ENCODE measurements at regions not wholly inside any gene's neighbourhood (a gene's known extent, or its start where the extent isn't known, plus 50 kb on each side); places are given as distances from the start of the nearest gene placed in this dataset.

DNA sequence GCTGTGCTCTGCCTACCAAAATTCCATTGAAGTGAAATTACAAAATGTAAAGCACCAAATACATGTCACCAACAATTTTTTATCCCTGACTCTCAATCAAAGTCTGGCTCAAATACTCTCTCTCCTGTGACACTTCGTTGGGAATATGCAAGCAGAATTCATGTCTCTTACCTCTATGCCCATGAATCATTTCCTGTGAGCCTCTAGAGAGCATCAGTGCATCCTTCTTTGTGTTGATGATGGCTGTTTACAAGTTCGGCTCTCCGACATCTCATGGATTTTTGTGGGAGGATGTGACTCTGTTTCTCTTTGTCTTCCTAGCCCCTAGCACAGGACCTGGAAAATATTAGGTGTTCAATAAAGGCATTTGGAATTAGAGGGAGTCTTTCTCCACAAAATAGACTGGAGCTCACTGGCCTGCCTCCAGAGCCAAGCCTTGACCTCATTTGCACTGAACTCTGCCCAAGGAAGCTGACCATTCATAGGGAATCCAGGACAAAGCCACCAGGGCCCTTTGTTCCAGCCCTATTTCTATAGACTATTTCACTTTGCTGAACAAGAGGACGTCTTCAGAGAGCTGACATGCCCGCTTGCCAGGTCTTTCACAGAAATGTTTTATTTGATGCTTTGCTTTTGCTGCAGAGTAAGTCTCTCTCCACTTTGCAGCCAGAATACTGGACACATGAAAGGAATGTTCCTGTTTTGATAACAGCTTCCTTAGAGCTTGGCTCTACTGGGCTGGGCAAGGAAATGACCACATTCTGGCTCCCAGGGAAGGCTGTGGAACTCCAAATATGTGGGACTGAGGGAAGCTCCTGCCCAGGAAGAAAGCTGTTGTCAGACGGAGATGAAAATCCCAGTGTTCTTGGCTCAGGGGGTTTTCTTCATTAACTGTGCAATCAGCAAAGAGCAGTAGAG lies 194.5 kb upstream of the CDYL start:
- peak in 5 of 42 donors; percentile 18 to 65 (median 30) for DNase-seq
- intact Hi-C loops (cut with DNase I), result no loop called here

DNA sequence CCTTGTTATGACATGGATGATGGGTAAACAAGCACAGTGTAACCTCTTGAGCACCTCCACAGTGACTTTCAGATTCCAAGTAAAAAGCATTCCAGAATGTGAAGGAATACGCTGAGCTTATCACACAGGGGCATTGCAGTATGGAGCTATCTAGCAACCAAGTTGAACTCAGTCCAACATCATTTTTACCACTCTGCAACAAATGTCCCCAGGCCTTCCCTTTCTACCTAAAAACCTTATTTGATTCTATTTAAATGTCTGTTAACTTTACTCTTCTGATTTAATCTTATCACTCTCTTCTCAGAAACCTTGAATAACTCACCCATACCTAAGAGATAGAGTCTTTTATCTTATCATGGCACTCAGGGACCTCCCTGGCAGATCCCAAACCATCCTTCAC lies 195.8 kb upstream of the CDYL start:
- intact Hi-C loops (cut with DNase I), result no loop called here
- DNase-seq, result no peak

DNA sequence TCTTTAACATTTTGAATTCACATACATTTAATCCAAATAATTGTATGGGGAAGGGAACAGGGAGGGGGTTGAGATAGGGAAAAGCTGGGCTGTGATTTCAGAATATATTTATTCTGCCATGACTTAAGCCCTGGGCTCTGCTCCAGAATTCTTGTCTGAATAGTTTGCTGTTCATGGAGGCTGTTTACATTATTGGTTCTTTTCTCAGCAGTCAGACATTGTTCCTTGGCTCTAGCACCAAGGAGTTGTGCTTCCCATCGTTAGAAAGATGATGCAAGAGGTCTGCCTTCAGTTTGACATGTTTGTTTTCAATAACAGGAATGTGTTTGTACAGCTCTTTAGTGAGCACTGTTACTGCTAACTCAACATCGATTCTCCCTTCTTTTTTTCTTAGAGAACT lies 198.8 kb upstream of the CDYL start:
- DNase-seq, result peak in 8 of 42 donors; percentile 13 to 68 (median 31)
- intact Hi-C loops (cut with DNase I), result no loop called here

DNA sequence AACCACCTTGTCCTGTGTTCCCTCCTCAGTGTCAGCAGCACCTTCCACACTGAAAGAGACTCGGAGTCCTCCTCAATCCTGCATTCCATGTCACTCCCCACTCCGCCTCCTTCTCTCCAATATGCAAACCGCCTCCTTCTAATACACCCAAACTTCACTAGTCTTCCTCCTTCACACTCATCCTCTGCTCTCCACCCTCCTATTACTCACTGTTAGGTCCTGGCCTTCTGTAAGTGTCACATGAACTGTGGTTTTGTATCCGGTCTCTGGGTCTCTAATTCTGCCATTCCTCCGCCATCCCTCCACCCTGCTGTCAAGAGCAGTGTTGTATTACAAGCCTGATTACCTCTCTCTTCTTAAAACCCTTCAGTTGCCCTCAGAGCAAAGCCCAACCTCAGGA lies 200.5 kb upstream of the CDYL start:
- intact Hi-C loops (cut with DNase I), result no loop called here
- DNase-seq, result no peak

DNA sequence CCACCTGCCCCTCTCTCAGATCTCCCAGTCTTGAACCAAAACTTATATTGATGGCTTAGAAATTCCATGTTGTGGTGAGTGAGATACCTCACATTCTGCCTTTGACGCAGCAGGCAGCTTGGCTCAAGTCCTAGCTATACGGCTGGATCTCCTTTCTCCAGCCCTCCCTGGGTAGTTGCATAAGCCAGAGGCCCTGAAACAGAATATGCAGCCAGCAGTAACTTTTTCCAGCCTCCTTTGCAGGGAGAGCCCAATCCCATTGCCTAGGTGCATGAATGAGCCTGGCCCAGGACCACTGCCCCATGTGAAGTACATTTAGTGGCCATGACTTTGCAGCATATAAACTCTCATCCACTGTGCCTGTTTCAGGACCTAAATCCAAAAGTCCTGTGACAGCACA lies 202.2 kb upstream of the CDYL start:
- peak in 1 of 42 donors; percentile 18 for DNase-seq
- intact Hi-C loops (cut with DNase I), result no loop called here

DNA sequence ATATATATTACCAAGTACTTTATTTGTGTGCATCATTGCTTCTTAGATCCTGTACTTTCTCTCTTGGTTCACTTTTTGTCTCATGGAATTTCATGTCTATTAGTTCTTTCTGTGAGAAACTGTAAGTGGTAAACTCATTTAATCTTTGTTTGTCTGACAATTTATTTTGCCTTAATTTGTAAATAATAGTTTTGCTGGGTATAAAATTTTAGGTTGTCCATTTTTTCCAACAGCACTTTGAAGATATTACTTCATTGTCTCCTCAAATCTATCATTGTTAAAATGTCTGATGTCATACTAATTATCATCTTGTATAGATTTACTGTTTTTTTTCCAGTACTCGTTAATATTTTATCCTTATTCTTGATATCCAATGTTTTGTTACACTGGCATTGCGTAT lies 205.2 kb upstream of the CDYL start:
- intact Hi-C loops (cut with DNase I), result no loop called here
- DNase-seq, result no peak

DNA sequence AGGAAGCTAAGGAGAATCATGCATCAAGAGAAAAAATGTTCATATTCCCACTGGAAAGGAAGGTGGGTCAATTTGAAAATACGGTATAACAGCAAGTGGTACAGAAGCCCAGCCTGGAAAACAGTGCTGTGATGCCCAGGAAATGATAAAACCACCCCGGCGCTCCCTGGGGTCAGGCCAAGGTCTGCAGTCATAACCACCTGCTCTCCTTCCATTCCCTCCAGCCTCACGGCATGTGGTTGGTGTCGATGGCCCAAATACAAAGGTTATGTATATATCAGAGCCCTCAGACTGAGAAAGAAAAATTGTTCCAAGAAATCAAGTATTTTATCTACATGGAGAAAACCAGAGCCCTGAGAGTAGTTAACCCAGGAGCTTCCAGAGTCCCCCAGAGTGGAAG lies 208.1 kb upstream of the CDYL start:
- intact Hi-C loops (cut with DNase I), result no loop called here
- peak in 1 of 42 donors; percentile 22 for DNase-seq

DNA sequence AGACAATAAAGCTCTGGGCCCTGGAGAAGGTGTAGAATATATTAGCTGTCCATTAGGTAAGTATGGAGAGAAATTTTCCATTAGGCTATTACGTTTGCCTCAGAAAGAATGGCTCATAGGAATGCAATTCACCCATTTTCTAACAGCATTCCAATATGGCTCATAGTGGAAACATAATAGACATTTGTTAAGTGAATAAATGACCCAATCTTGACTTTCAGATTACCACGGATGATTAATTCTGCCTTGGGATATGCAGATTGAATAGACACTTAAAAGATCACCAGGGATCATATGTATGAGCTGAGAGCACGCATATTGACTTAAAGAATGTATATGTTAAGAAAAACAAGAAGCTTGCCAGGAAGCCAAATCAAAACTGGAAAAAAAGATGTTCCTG lies 209.1 kb upstream of the CDYL start:
- intact Hi-C loops (cut with DNase I), result no loop called here
- no peak for DNase-seq

DNA sequence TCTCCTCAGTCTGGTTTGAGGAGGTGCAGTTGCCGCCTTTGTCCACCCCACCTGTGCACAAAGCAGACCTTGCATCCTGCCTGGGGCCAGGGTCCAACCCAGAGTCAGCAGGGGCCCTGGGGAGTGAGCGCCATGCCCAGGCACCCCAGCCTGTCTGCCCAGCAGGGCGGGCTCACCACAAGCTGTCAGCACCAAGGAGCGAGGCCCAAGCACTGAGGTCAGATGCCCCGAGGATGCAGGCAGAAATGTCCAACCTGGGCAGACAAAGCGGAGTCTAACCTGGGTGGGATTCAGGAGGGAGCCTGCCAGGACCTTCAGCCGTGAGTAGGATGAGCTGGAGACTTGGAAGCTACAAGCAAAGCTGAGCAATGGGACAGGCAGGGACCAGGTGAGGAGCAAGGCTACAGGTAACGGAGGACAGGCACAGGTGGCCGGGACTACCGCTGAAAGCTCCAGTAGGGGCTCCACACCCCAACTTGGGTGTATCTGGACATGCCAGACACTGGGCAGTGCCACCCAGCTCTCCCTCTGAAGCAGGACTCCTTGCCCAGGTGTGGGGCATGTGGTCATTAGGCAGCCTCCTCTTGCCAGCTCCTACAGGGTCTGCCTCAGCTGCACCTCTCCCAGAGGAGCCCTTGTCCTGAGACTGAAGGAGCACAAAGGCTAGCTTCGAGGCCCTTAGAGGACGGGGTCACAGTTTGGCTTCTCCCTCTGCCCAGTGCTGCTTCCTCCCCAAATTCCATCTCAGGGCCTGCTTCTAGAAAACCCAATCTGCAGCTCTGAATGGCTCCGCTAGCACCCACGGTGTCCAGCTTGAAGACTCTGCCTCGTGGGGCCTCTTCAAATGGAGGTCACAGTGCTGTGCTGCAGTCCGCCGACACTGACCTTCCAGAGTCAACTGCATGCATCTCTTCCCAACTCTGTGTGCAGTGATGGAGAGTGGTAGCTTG lies 210.6 kb upstream of the CDYL start:
- peak in 1 of 42 donors; percentile 35 for DNase-seq

DNA sequence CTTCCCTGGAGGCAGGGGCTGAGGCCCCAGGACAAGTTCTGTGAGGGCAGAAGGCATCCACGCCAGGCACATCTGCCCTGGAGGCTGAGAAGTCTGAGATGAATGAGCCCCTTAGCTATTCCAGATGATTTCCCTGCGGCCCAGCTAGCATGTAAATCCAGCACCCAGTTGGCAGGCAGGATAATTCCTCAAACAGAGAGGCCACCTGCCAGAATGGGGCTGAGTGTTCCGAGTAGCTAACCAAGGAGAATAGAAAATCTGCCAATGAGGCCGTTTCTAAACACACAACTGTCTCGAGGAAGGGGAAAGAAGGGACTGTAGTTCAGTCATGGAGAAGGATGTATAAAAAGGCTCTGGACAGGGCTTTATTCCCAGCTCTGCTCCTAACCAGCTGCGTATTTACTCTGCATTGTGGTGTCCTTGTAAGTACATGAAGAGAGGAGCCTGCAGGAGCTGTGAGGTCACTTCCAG lies 211.4 kb upstream of the CDYL start:
- peak in 25 of 42 donors; percentile 11 to 67 (median 42) for DNase-seq
- intact Hi-C loops (cut with DNase I), result no loop called here

More for the DNA sequence above, 210.6 kb upstream of the CDYL start:
- intact Hi-C loops (cut with DNase I), result no loop called here

DNA sequence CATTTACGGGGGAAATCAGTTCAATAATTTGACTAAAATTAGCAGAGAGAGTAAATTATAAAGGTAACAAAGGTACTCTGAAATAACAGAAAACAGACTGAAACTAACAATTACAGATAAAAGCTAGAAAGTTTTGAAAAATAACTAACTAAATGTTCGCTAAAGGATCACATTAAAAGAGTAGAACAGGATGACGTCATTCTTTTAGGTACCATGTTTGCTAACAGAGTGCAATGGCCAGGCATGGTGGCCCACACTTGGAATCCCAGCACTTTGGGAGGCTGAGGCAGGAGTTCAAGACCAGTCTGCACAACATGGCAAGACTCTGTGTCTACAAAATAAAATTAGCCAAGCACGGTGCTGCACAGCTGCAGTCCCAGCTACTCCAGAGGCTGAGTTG lies 212.3 kb upstream of the CDYL start:
- DNase-seq, result no peak
- intact Hi-C loops (cut with DNase I), result no loop called here

DNA sequence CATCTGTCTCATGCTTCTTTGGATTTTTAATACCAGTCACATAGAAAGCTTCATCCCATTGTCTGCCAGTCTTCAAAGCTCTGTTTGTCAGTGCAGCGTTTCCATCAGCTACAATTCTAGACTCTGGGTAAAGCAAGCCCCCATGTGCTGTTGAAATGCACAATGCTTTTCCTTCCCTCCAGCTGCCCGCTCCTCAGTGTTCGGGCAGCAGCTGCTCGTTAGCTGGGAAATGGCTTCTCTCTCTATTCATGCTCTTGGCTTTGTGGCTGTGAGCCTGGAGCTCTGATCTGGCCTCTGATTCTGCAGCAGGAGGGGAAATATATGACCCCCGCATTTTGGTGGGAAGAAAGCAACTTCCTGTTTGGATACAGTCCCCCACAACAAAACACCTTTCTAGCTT lies 213.0 kb upstream of the CDYL start:
- DNase-seq, result peak in 13 of 42 donors; percentile 10 to 45 (median 25)
- intact Hi-C loops (cut with DNase I), result no loop called here

DNA sequence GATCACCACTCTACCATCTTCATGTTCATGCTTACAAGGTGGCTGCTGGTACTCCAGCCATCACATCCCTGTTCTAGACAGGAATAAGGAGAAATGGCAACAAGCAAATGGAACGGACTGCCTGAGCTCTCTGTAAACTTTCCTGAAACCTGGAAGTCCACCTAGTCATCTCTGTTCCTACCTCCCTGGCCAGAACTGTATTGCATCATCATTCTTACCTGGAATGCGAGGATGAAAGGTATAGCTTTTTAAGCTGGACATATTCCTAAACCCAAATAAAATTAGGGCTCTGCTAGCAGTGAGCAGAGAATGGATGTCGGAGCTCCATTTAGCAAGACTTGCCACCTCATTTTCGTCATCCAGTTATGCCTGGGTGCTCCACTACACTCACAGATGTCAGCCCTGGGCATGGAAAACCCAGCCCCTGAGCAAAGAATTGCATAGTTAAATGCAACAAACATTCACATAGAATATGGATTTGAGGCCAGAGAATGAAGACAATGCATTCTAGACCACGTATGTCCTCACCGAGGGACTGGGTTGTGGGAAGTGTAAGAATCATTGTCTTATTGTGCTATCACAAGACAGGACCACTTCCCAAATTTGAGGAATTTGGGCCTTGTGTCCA lies 214.3 kb upstream of the CDYL start:
- intact Hi-C loops (cut with DNase I), result no loop called here
- DNase-seq, result no peak

DNA sequence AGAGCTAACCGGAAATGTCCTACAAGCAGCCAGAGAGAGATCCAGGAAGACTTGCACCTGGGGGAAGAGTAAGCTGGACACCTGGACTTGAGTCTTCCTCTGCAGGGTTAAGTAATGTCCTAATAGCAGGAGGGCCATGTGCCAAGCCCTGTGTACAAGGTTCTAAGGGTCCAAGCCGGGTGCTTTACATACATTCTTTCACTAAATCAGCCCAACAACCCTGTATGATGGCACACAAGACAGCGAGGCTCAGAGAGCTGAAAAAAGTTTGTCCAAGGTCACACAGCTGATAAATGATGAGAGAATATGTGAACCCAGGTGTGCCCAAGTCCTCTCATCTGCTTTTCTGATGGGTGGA lies 215.1 kb upstream of the CDYL start:
- DNase-seq, result no peak
- intact Hi-C loops (cut with DNase I), result no loop called here

DNA sequence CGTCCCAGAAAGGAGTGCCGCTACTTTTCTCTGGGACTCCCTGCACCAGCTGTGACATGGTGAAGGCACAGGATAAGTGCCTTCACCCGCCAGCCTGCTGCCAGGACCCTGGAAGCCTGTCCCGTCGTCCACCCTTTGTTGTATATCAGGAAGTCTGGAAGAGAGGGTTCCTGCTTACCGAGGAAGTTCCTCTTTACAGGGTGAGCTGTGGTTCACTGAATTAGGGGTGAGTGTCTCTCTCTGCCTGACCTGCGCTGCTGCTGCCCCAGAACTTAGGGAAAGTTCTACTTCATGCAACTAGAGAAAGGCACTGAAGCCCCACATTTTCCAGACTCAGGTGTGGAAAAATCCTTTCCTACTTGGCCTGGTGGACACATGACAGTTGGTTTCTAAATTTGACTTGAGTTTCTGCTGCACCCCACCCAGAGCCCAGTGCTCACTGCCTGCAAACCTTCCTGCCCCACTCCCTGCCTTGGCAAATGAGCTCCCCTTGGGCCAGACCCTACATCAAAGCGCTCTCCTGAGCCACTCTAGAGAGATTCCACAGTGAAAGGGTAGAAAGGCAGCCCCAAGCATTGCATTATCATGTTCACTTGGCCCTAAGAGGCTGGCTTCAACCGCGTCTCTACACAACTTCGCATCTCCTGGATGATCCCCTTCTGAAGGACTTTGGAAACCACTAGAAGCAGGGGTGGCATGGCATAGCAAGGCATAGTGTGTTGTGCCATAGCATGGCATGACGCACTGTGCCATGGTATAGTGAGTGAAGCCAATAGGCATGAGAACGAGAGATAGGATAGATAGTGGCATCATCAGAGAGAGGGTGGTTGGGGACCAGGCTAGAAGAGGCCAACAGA lies 215.8 kb upstream of the CDYL start:
- no peak for DNase-seq
- intact Hi-C loops (cut with DNase I), result no loop called here

DNA sequence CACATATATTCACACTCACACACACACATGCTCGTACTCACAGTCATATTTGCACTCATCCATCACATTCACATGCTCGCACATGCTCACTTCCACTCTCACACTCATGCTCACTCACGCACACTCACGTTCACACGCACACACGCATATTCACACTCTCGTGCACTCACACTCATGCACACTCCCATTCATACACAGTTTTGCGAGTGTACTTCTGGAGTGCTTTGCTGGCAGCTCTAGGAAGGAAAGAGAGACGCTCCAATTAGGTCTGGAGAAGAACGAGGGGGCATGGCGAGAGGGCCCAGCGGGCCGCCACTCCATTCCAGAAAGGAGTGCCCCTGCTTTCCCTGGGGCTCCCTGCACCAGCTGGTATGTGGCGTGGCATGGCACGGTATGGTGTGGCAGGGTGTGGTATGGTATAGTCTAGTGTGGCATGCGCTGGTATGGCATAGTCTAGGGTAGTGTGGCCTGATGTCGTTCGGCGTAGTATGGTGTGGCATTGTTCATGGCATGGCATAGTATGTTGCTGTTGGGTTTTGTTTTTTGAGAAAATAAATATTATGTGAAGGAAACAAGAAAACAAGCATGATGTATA lies 216.8 kb upstream of the CDYL start:
- no peak for DNase-seq
- intact Hi-C loops (cut with DNase I), result no loop called here

DNA sequence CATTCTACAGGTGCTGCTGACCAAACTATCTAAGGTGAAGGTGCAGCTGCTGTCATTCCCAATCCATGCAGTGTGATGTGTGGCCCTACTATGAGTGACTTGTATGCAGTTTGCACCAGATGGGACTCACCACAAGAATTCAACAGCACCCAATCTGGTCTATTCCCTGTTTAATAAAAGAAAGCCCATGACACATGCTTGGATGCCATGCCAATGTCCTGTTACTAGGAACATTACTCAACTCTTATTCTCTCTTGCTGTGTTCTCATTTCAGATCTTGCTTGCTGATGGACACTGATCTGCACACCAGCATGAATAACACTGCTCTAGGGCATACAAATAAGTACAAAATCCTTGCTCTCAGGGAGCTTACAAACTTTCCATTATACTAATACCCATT lies 221.6 kb upstream of the CDYL start:
- DNase-seq, result no peak
- intact Hi-C loops (cut with DNase I), result no loop called here

DNA sequence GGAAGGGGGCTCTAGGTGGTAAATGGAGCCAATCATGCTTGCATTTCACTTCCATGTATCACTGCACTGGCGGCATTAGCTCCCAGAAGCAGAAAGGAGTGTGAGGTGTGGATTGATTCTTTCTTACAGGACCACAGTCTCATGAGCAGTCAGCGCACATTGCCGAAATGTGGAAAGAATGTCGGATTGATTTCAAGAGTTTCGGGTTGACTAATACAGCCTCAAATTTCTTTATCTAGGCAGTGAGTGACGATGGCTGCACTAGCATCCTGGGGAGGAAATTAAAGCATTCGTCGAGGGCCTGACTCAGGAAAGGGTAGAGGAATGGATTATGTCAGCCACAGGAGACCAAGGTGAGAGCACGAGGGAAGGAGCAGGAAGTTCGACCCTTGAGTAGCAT lies 222.8 kb upstream of the CDYL start:
- no peak for DNase-seq
- intact Hi-C loops (cut with DNase I), result no loop called here
